ENCODE measurements at regions not wholly inside any gene's neighbourhood (a gene's known extent, or its start where the extent isn't known, plus 50 kb on each side); places are given as distances from the start of the nearest gene placed in this dataset.

DNA sequence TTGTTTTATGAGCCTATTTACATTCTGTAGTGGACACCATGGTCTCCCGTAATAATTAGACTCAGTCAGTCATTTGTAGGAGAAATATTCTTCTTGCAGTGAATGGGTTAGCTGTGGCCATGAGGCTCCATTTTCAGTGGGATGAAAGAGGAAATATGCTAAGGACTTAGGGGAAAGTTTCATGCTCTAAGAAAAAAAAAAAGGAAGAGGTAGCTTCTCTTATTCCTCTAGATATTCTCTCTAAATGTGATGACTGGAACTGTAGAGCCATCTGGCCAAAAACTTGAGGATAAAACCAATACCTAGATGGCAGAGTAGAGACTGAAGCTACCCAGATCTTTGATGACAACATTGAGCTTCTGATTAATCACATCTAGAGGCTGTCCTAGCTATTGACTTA lies 75.8 kb upstream of the SESN3 start:
- WGBS, 2 donors: 90 to 95% methylated on average over 1 of the region's 1 CpG
- no peak for DNase-seq (ENCODE audit: low spot score in 2 of 2)
- H3K4me3 ChIP-seq (ENCODE audit: low read depth, poor library complexity, severe bottlenecking): no peak overlapping the region
- intact Hi-C loops (cut with DNase I; ENCODE audit: low total_unique reads): no loop called here
- no peak for TF ChIP-seq POLR2A (IDR thresholded peaks at IDR 0.05)
- TF ChIP-seq, protein P1, sequence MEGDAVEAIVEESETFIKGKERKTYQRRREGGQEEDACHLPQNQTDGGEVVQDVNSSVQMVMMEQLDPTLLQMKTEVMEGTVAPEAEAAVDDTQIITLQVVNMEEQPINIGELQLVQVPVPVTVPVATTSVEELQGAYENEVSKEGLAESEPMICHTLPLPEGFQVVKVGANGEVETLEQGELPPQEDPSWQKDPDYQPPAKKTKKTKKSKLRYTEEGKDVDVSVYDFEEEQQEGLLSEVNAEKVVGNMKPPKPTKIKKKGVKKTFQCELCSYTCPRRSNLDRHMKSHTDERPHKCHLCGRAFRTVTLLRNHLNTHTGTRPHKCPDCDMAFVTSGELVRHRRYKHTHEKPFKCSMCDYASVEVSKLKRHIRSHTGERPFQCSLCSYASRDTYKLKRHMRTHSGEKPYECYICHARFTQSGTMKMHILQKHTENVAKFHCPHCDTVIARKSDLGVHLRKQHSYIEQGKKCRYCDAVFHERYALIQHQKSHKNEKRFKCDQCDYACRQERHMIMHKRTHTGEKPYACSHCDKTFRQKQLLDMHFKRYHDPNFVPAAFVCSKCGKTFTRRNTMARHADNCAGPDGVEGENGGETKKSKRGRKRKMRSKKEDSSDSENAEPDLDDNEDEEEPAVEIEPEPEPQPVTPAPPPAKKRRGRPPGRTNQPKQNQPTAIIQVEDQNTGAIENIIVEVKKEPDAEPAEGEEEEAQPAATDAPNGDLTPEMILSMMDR (IDR thresholded peaks at IDR 0.05): no peak

DNA sequence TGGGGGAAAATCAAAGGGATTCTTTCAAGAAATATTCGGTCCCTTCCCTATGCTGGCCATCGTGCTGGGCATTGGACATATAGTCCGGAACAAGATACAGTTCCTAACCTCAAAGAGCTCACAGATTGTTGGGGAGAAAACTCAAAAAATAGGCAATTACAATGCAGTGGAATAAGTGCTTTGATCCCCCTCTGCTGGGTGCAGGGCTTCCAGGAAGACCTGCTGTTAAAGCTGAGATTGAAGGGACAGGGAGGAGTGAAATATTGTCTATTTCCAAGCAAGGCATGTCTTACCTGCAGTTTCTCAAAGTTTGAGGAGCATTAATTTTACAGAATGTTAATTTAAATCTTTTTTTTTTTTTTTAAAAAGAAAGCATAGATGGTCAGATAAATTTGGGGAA lies 75.1 kb upstream of the SESN3 start:
- no peak for TF ChIP-seq POLR2A (IDR thresholded peaks at IDR 0.05)
- TF ChIP-seq, protein P1 (IDR thresholded peaks at IDR 0.05): no peak
- intact Hi-C loops (cut with DNase I; ENCODE audit: low total_unique reads): no loop called here
- H3K4me3 ChIP-seq (ENCODE audit: low read depth, poor library complexity, severe bottlenecking): no peak overlapping the region
- WGBS, 2 donors: 81 to 88% methylated on average over 3 of the region's 3 CpGs
- no peak for DNase-seq (ENCODE audit: low spot score in 2 of 2)

DNA sequence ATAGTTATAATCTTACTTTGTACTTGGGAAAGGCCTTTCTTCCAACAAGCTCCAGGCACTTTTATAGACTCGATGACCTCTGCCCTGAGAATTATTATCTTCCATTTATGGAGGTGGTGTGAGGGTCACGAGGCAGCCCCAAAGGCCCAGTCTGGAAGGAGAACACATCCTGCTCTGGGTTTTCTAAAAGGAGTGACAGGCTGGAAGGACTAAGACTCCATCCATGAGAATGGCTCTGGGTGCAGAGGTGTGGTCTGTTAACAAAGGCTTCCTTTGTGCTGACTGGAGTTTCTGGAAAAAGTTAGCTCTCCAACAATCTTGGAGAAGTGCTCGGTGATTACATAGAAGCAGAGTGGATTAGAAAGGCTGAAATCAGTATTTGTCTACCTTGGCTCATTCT lies 74.7 kb upstream of the SESN3 start:
- intact Hi-C loops (cut with DNase I; ENCODE audit: low total_unique reads): no loop called here
- H3K4me3 ChIP-seq (ENCODE audit: low read depth, poor library complexity, severe bottlenecking): no peak overlapping the region
- WGBS, 2 donors: 67% methylated on average over 3 of the region's 3 CpGs
- no peak for TF ChIP-seq POLR2A (IDR thresholded peaks at IDR 0.05)
- TF ChIP-seq, protein P1 (IDR thresholded peaks at IDR 0.05): no peak
- DNase-seq (ENCODE audit: low spot score in 2 of 2): no peak

DNA sequence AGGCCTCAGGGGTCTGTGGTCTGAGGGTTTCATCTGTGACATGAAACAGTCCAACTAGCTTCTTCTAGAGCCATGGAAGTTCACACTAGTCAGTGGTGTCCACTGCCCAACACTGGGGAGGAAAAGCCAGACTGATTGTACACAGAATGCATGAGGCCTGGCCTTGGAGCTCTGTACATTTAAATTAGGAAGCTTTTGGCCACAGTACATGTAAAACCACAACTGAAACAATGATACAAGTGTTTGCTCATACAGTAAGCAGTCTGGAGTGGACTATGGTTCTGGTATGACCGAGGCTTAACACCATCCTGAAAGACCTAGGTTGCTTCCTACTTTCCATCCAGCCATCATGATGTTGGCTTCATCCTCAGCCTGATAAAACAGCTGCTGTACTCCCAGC lies 73.8 kb upstream of the SESN3 start:
- DNase-seq (ENCODE audit: low spot score in 2 of 2): no peak
- no peak overlapping the region for H3K4me3 ChIP-seq (ENCODE audit: low read depth, poor library complexity, severe bottlenecking)
- TF ChIP-seq, protein P1 (IDR thresholded peaks at IDR 0.05): no peak
- no peak for TF ChIP-seq POLR2A (IDR thresholded peaks at IDR 0.05)
- 77 to 100% methylated on average over 1 of the region's 1 CpG for WGBS, 2 donors
- intact Hi-C loops (cut with DNase I; ENCODE audit: low total_unique reads): no loop called here

DNA sequence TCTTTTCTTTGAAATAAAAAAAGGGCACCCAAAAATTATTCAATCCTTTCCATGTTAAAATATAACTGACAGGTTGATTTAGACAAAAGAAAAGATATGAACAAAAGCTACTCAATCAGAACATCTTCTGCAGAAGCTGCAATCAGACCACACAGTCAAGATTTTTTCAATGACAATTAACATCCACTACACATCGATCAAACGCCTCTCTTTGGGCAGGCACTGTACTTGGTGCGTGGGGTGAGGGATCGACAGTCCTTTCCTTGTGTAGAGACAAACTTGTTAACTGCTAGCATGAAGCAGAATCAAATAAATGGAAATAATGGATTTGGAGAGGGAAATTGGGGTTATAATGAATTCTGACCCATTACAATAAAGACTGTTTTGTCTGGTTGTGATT lies 71.2 kb upstream of the SESN3 start:
- H3K4me3 ChIP-seq (ENCODE audit: low read depth, poor library complexity, severe bottlenecking): no peak overlapping the region
- intact Hi-C loops (cut with DNase I; ENCODE audit: low total_unique reads): no loop called here
- TF ChIP-seq POLR2A (IDR thresholded peaks at IDR 0.05): no peak
- TF ChIP-seq, protein P1 (IDR thresholded peaks at IDR 0.05): no peak
- 92 to 96% methylated on average over 4 of the region's 4 CpGs for WGBS, 2 donors
- DNase-seq (ENCODE audit: low spot score in 2 of 2): no peak

DNA sequence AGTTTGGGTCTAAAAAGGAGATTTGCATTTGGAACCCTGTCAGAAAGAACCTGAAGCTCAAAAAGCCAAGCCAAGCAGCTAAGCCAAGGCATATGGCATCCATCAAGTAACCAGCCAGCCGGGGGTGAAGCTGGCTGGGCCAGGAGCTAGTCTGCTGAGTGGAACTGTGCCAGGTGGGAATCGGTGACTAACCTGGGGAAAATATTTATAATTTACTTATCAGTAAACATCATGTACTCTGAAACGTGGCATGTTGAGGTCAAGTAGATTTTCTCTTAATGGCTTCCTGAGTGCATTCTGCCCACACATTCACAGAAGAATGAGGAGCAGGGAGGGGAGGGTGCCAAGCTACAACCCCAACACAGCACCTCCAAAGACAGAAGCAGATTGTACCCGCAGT lies 70.5 kb upstream of the SESN3 start:
- intact Hi-C loops (cut with DNase I; ENCODE audit: low total_unique reads): no loop called here
- TF ChIP-seq, protein P1 (IDR thresholded peaks at IDR 0.05): no peak
- no peak for TF ChIP-seq POLR2A (IDR thresholded peaks at IDR 0.05)
- 36 to 43% methylated on average over 4 of the region's 4 CpGs for WGBS, 2 donors
- no peak overlapping the region for H3K4me3 ChIP-seq (ENCODE audit: low read depth, poor library complexity, severe bottlenecking)
- no peak for DNase-seq (ENCODE audit: low spot score in 2 of 2)

All from lower leg skin (tissue), 4 donors.